ENCODE measurements at regions not wholly inside any gene's neighbourhood (a gene's known extent, or its start where the extent isn't known, plus 50 kb on each side); places are given as distances from the start of the nearest gene placed in this dataset.

DNA sequence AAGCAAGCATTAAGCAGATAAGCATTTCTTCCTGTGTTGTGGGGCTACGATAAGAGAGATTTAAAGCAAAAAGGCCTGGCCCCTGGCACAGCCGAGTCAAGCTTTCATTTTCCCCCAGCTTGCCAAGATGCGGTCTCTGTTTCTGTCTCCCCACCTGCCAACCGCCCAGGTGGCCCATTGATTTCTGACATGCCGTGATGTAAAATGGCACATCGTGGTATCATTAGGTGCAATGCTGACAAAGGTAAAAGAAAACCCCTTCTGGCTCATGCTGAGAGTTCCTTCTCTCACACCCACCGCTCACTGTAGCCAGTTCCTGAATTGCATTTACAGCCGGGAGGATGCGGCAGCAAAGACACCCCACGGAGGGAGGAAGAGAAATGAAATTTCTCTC lies 62.8 kb downstream of the BOD1L2 start:
- Mint-ChIP-seq H3K4me3 (peak overlapping the region; percentile 42 to 67; a peak in 4 of 5 replicates), H3K27me3 (ENCODE audit: low read depth) (peaks cover 14% of the 10 kb centered on the region), H3K4me1 (peaks cover 37 to 42% of the 10 kb centered on the region in 2 experiments), H3K9me3 (peaks cover under 1 to 2% of the 10 kb centered on the region in 2 experiments; a peak in 2 of 5 replicates), H3K36me3 (ENCODE audit: insufficient read depth in 1 of 3, low read depth in 3 of 3) (peaks cover 0 to 2% (median 0%) of the 10 kb centered on the region in 3 experiments; a peak in 1 of 7 replicates), H3K27ac (peak overlapping the region in 2 of 3 experiments; percentile 36 to 97; a peak in 2 of 7 replicates)
- no peaks in the 10 kb centered on the region; the same call in 1 of the 2 replicates for H3K27me3 ChIP-seq (ENCODE audit: insufficient read depth, low read length)
- H2AFZ ChIP-seq (ENCODE audit: low read length) = no peak overlapping the region
- TF ChIP-seq, protein P1, sequence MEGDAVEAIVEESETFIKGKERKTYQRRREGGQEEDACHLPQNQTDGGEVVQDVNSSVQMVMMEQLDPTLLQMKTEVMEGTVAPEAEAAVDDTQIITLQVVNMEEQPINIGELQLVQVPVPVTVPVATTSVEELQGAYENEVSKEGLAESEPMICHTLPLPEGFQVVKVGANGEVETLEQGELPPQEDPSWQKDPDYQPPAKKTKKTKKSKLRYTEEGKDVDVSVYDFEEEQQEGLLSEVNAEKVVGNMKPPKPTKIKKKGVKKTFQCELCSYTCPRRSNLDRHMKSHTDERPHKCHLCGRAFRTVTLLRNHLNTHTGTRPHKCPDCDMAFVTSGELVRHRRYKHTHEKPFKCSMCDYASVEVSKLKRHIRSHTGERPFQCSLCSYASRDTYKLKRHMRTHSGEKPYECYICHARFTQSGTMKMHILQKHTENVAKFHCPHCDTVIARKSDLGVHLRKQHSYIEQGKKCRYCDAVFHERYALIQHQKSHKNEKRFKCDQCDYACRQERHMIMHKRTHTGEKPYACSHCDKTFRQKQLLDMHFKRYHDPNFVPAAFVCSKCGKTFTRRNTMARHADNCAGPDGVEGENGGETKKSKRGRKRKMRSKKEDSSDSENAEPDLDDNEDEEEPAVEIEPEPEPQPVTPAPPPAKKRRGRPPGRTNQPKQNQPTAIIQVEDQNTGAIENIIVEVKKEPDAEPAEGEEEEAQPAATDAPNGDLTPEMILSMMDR (conservative IDR thresholded peaks at IDR 0.05) = no peak
- no peak overlapping the region for H4K8ac ChIP-seq (replicated peaks; ENCODE audit: insufficient read length, low read depth, low read length)
- H3K14ac ChIP-seq (ENCODE audit: insufficient read depth, low read length) = no peak overlapping the region
- no CpG with 5 or more reads among the region's 10 CpGs for WGBS (ENCODE audit: extremely low coverage, insufficient read length, low lambda C conversion rate)
- no peak overlapping the region for H3K27ac ChIP-seq (ENCODE audit: insufficient read length, low read depth, low read length)
- H3K23ac ChIP-seq (ENCODE audit: insufficient read length, low read depth, low read length) = no peak overlapping the region
- H2BK15ac ChIP-seq (ENCODE audit: low read depth, low read length) = no peak overlapping the region
- no peak overlapping the region for H2BK5ac ChIP-seq (ENCODE audit: insufficient read length, low read length)
- no peak overlapping the region for H2AK5ac ChIP-seq (ENCODE audit: insufficient read length, low read length)
- no peak overlapping the region for H3K4ac ChIP-seq (ENCODE audit: low read depth, low read length)
- no peak overlapping the region for H2BK120ac ChIP-seq (ENCODE audit: low read depth, low read length, poor library complexity, severe bottlenecking)
- H3K9ac ChIP-seq (ENCODE audit: extremely low read depth, insufficient read length, low read length) = no peak overlapping the region
- H2BK20ac ChIP-seq (ENCODE audit: low read depth, low read length, poor library complexity, severe bottlenecking) = no peak overlapping the region
- H3K18ac ChIP-seq (ENCODE audit: insufficient read length, low read depth, low read length) = no peak overlapping the region
- H4K91ac ChIP-seq (ENCODE audit: insufficient read length, low read depth, low read length) = no peak overlapping the region
- peaks cover 14% of the 10 kb centered on the region; the same call in 1 of the 2 replicates for H3K4me1 ChIP-seq (ENCODE audit: insufficient read depth, low read length)
- H2BK12ac ChIP-seq (ENCODE audit: insufficient read length, low read depth, low read length) = no peak overlapping the region
- no peak overlapping the region for H3K56ac ChIP-seq (ENCODE audit: insufficient read length, low read depth, low read length)
- H3K4me2 ChIP-seq (ENCODE audit: insufficient read depth, insufficient read length, low read length) = peak overlapping the region; percentile 57
- no peaks in the 10 kb centered on the region for H3K79me2 ChIP-seq (ENCODE audit: insufficient read depth, low read length)
- no peak for DNase-seq
- no peaks in the 10 kb centered on the region for H3K9me3 ChIP-seq (ENCODE audit: control insufficient read depth, low read depth, low read length)
- H3T11ph ChIP-seq (ENCODE audit: low read length) = no peak overlapping the region
- no peaks in the 10 kb centered on the region for H3K23me2 ChIP-seq (ENCODE audit: insufficient read length, low read depth, low read length, poor library complexity, severe bottlenecking)
- H4K20me1 ChIP-seq (ENCODE audit: control insufficient read depth, insufficient read depth, insufficient read length) = no peaks in the 10 kb centered on the region
- no peaks in the 10 kb centered on the region for H3K79me1 ChIP-seq (ENCODE audit: insufficient read depth, low read depth, low read length, poor library complexity, severe bottlenecking)
- no peak overlapping the region for H4K5ac ChIP-seq (ENCODE audit: insufficient read length, low read depth, low read length)
